NB4 (cell line): ENCODE measurements at regions not wholly inside any gene's neighbourhood (a gene's known extent, or its start where the extent isn't known, plus 50 kb on each side); places are given as distances from the start of the nearest gene placed in this dataset.

Experiments
- DNase-seq: peaks from one replicate; pipeline ENCODE4 v3.0.0; 2010; ENCODE audit warnings: low read depth
- H3K4me3 ChIP-seq: one replicate; pipeline ENCODE4 v1.5.1; 2011; ENCODE audit warnings: mild to moderate bottlenecking, low read depth, low read length, moderate library complexity
- CTCF ChIP-seq: IDR thresholded peaks from one replicate; pipeline ENCODE4 v1.5.1; 2012; ENCODE audit warnings: low read depth, low read length
- MAX ChIP-seq: IDR thresholded peaks from 2 replicates; pipeline ENCODE4 v1.6.1; 2011; ENCODE audit warnings: low read depth, low read length
- MYC ChIP-seq: IDR thresholded peaks from 2 replicates; pipeline ENCODE4 v1.6.1; 2011; ENCODE audit warnings: low read depth, low read length
- POLR2A ChIP-seq: IDR thresholded peaks from 2 replicates; pipeline ENCODE4 v1.6.1; 2011; ENCODE audit warnings: mild to moderate bottlenecking; ENCODE audit not compliant: insufficient read length; ENCODE audit errors: extremely low read depth

- DNase-seq, result no peak
These were observed 133.7 kb upstream of the SEMA3E start for GRCh38 chr7:83782628-83783027.

GRCh38 chr7:83778073-83778443 is 129.1 kb upstream of the SEMA3E start:
- DNase-seq, result no peak
- H3K4me3 ChIP-seq, result no peak overlapping the region
- TF ChIP-seq POLR2A (no peak), MYC (no peak), CTCF (no peak), MAX (no peak)

More at GRCh38 chr7:83782628-83783027, 133.7 kb upstream of the SEMA3E start:
- TF ChIP-seq MAX, result no peak
- no peak for TF ChIP-seq MYC
- TF ChIP-seq CTCF, result no peak
- TF ChIP-seq POLR2A, result no peak
- H3K4me3 ChIP-seq, result no peak overlapping the region

- no peak overlapping the region for H3K4me3 ChIP-seq
- no peak for TF ChIP-seq POLR2A
- no peak for TF ChIP-seq MAX
- TF ChIP-seq MYC, result no peak
- no peak for TF ChIP-seq CTCF
- DNase-seq, result no peak
These were observed 128.6 kb upstream of the SEMA3E start for GRCh38 chr7:83777406-83778072.

GRCh38 chr7:83769407-83769806 is 120.5 kb upstream of the SEMA3E start:
- no peak overlapping the region for H3K4me3 ChIP-seq
- no peak for DNase-seq
- TF ChIP-seq CTCF (no peak), POLR2A (no peak), MAX (no peak), MYC (no peak)

GRCh38 chr7:83751217-83751616 is 102.3 kb upstream of the SEMA3E start:
- DNase-seq, result no peak
- TF ChIP-seq CTCF (no peak), MYC (no peak), POLR2A (no peak), MAX (no peak)
- H3K4me3 ChIP-seq, result no peak overlapping the region
